Activated CD4-positive, alpha-beta T cell treated with anti-CD3 and anti-CD28 coated beads, Interleukin-2, amount 10 ng/mL, durations not matched to agents 24 days and 14 days (primary cell): ENCODE measurements at regions not wholly inside any gene's neighbourhood (a gene's known extent, or its start where the extent isn't known, plus 50 kb on each side); places are given as distances from the start of the nearest gene placed in this dataset.

ENCODE experiments used
- DNase-seq: peaks from one replicate; pipeline ENCODE4 v3.0.0; 2022
- H3K27ac Mint-ChIP-seq: one replicate; pipeline ENCODE4 v1.8.0; 2022; ENCODE audit warnings: mild to moderate bottlenecking, mixed read lengths
- H3K27me3 Mint-ChIP-seq: one replicate; pipeline ENCODE4 v1.8.0; 2022; ENCODE audit warnings: mixed read lengths
- H3K36me3 Mint-ChIP-seq: one replicate; pipeline ENCODE4 v1.8.0; 2022; ENCODE audit warnings: low read depth, mild to moderate bottlenecking, mixed read lengths
- H3K4me1 Mint-ChIP-seq: one replicate; pipeline ENCODE4 v1.8.0; 2021; ENCODE audit warnings: mixed read lengths
- H3K4me3 Mint-ChIP-seq: one replicate; pipeline ENCODE4 v1.8.0; 2022; ENCODE audit warnings: mild to moderate bottlenecking, moderate library complexity, mixed read lengths
- H3K9me3 Mint-ChIP-seq: one replicate; pipeline ENCODE4 v1.8.0; 2021; ENCODE audit warnings: mixed read lengths
- intact Hi-C: fragments of 100-400 bp; cut with micrococcal nuclease; formaldehyde crosslinking; loops from one replicate; pipeline ENCODE4 v1.15.1; 2023

GRCh38 chr17:71709946-71710345, 410.9 kb upstream of the SOX9 start:
- no peak for DNase-seq
- Mint-ChIP-seq H3K4me1 (no peaks in the 10 kb centered on the region), H3K36me3 (no peaks in the 10 kb centered on the region), H3K4me3 (no peak overlapping the region), H3K9me3 (peaks cover 3% of the 10 kb centered on the region), H3K27me3 (no peaks in the 10 kb centered on the region), H3K27ac (no peak overlapping the region)
- intact Hi-C loops, result no loop called here

DNA sequence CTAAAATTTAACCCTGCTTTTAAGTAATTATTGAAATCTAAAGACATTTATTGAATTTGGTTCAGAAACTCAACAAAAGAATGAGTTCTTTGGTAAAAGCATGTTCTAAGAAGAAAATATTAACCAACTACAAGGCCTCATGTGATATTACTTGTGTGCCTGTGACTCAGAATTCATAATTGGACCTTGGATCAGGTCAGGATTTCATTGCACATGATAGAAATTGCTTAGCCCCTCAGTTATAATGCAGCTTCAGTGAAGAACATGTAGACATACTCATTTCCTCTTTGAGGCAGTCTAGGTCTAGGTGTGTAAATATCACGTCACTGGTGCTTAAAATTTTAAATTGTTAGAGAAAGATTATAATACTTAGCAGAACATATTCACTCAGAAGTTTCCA, 410.0 kb upstream of the SOX9 start:
- no peaks in the 10 kb centered on the region for H3K36me3 Mint-ChIP-seq
- no peaks in the 10 kb centered on the region for H3K27me3 Mint-ChIP-seq
- no peak overlapping the region for H3K4me3 Mint-ChIP-seq
- H3K27ac Mint-ChIP-seq, result no peak overlapping the region
- intact Hi-C loops, result no loop called here
- H3K9me3 Mint-ChIP-seq, result peaks cover 3% of the 10 kb centered on the region
- DNase-seq, result no peak
- H3K4me1 Mint-ChIP-seq, result no peaks in the 10 kb centered on the region

DNA sequence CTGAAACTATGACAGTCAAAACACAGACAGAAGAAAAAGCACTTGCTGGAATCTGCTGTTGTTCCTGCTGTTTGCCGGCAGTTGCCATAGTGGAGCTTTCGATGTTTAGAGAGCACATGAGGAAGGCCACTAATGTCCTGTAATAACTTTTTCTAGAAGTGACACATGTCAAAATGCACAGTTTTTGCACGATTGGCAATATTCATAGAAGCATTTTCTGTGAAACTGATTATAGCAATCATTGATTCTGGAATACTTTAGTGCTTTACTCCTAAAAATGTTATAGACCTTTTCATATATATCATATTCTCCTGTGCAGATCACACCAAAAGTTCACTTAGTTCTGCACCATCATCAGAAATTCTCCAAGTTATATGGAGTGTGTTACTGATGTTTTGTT, 407.0 kb upstream of the SOX9 start:
- Mint-ChIP-seq H3K4me1 (no peaks in the 10 kb centered on the region), H3K27me3 (no peaks in the 10 kb centered on the region), H3K36me3 (no peaks in the 10 kb centered on the region), H3K9me3 (no peaks in the 10 kb centered on the region), H3K27ac (no peak overlapping the region), H3K4me3 (no peak overlapping the region)
- intact Hi-C loops, result no loop called here
- no peak for DNase-seq

GRCh38 chr17:71724339-71724738, 396.5 kb upstream of the SOX9 start:
- no peaks in the 10 kb centered on the region for H3K36me3 Mint-ChIP-seq
- intact Hi-C loops, result no loop called here
- no peak for DNase-seq

DNA sequence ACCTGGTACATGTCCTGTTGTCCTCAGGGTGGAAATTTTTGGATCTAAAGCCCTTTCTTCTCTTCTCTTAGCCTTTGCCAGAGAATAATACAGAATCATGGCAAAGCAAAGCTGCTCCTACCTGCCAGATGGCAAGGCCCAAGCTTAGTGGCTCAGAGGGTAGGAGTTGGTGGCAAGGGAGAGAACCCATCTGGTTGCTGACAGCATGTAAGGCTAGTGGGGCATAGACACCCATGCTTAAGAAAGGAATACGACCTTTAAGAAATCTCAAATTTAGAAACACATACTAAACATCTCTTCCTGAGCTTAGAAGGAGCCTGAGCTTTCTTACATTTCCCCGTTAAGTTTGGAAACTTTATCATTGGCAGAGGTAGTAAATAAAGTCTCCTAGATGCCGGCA, 395.0 kb upstream of the SOX9 start:
- Mint-ChIP-seq H3K9me3 (no peaks in the 10 kb centered on the region), H3K36me3 (no peaks in the 10 kb centered on the region), H3K27ac (no peak overlapping the region), H3K4me1 (no peaks in the 10 kb centered on the region), H3K4me3 (no peak overlapping the region), H3K27me3 (no peaks in the 10 kb centered on the region)
- intact Hi-C loops, result no loop called here
- no peak for DNase-seq

More at GRCh38 chr17:71724339-71724738, 396.5 kb upstream of the SOX9 start:
- Mint-ChIP-seq H3K27ac (no peak overlapping the region), H3K9me3 (no peaks in the 10 kb centered on the region), H3K27me3 (no peaks in the 10 kb centered on the region), H3K4me1 (no peaks in the 10 kb centered on the region), H3K4me3 (no peak overlapping the region)

GRCh38 chr17:71726341-71726740, 394.5 kb upstream of the SOX9 start:
- Mint-ChIP-seq H3K27ac (no peak overlapping the region), H3K9me3 (no peaks in the 10 kb centered on the region)
- intact Hi-C loops, result no loop called here

GRCh38 chr17:71727292-71727691, 393.5 kb upstream of the SOX9 start:
- intact Hi-C loops, result no loop called here
- Mint-ChIP-seq H3K4me1 (no peaks in the 10 kb centered on the region), H3K36me3 (no peaks in the 10 kb centered on the region)

More at GRCh38 chr17:71726341-71726740, 394.5 kb upstream of the SOX9 start:
- DNase-seq, result no peak
- Mint-ChIP-seq H3K27me3 (no peaks in the 10 kb centered on the region), H3K36me3 (no peaks in the 10 kb centered on the region), H3K4me1 (no peaks in the 10 kb centered on the region), H3K4me3 (no peak overlapping the region)

DNA sequence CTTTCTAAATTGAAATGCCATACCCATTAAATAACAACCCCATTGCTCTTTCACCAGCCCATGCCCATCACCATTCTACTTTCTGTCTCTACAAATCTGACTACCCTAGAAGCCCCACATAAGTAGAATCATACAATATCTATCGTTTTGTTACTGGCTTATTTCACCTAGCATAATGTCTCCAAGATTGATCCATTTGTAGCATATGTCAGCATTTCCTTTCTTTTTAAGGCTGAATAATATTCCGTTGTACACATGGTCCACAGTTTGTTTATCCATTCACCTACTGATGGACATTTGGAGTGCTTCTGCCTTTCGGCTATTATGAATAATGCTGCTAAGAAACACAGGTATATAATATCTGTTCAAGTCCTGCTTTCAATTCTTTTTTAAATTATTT, 393.1 kb upstream of the SOX9 start:
- H3K27ac Mint-ChIP-seq, result no peak overlapping the region
- no peak for DNase-seq
- no peak overlapping the region for H3K4me3 Mint-ChIP-seq
- no peaks in the 10 kb centered on the region for H3K36me3 Mint-ChIP-seq
- H3K27me3 Mint-ChIP-seq, result no peaks in the 10 kb centered on the region
- no peaks in the 10 kb centered on the region for H3K9me3 Mint-ChIP-seq
- no peaks in the 10 kb centered on the region for H3K4me1 Mint-ChIP-seq
- intact Hi-C loops, result no loop called here

More at GRCh38 chr17:71727292-71727691, 393.5 kb upstream of the SOX9 start:
- no peak for DNase-seq
- no peaks in the 10 kb centered on the region for H3K9me3 Mint-ChIP-seq
- no peak overlapping the region for H3K27ac Mint-ChIP-seq
- H3K27me3 Mint-ChIP-seq, result no peaks in the 10 kb centered on the region
- no peak overlapping the region for H3K4me3 Mint-ChIP-seq

GRCh38 chr17:71730871-71731270, 389.9 kb upstream of the SOX9 start:
- H3K36me3 Mint-ChIP-seq, result no peaks in the 10 kb centered on the region
- no peak for DNase-seq
- H3K9me3 Mint-ChIP-seq, result no peaks in the 10 kb centered on the region
- H3K27me3 Mint-ChIP-seq, result no peaks in the 10 kb centered on the region
- H3K4me1 Mint-ChIP-seq, result no peaks in the 10 kb centered on the region
- intact Hi-C loops, result no loop called here
- no peak overlapping the region for H3K27ac Mint-ChIP-seq
- H3K4me3 Mint-ChIP-seq, result no peak overlapping the region

GRCh38 chr17:71735893-71736292, 384.9 kb upstream of the SOX9 start:
- H3K27me3 Mint-ChIP-seq, result no peaks in the 10 kb centered on the region
- no peaks in the 10 kb centered on the region for H3K9me3 Mint-ChIP-seq
- no peaks in the 10 kb centered on the region for H3K4me1 Mint-ChIP-seq
- H3K36me3 Mint-ChIP-seq, result no peaks in the 10 kb centered on the region
- no peak overlapping the region for H3K27ac Mint-ChIP-seq
- H3K4me3 Mint-ChIP-seq, result no peak overlapping the region
- no peak for DNase-seq
- intact Hi-C loops, result no loop called here

GRCh38 chr17:71740866-71741265, 380.0 kb upstream of the SOX9 start:
- intact Hi-C loops, result no loop called here
- no peak overlapping the region for H3K27ac Mint-ChIP-seq
- no peak overlapping the region for H3K4me3 Mint-ChIP-seq
- no peak for DNase-seq
- no peaks in the 10 kb centered on the region for H3K4me1 Mint-ChIP-seq
- H3K27me3 Mint-ChIP-seq, result no peaks in the 10 kb centered on the region
- no peaks in the 10 kb centered on the region for H3K36me3 Mint-ChIP-seq
- no peaks in the 10 kb centered on the region for H3K9me3 Mint-ChIP-seq

DNA sequence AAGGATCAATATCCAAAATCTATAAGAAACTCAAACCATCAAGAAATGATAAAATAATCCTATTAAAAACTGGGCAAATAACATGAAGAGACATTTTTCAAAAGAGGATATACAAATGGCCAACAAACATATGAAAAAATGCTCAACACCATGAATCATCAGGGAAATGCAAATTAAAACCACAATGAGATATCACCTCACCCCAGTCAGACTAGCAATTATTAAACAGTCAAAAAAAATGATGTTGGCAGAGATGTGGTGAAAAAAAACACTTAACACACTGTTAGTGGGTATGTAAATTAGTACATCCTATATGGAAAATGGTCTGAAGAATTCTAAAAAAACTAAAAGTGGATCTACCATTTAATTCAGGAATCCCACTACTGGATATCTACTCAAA, 379.0 kb upstream of the SOX9 start:
- intact Hi-C loops, result no loop called here
- no peaks in the 10 kb centered on the region for H3K4me1 Mint-ChIP-seq
- no peak for DNase-seq
- H3K9me3 Mint-ChIP-seq, result no peaks in the 10 kb centered on the region
- H3K36me3 Mint-ChIP-seq, result no peaks in the 10 kb centered on the region
- H3K27me3 Mint-ChIP-seq, result no peaks in the 10 kb centered on the region
- H3K27ac Mint-ChIP-seq, result no peak overlapping the region
- no peak overlapping the region for H3K4me3 Mint-ChIP-seq

DNA sequence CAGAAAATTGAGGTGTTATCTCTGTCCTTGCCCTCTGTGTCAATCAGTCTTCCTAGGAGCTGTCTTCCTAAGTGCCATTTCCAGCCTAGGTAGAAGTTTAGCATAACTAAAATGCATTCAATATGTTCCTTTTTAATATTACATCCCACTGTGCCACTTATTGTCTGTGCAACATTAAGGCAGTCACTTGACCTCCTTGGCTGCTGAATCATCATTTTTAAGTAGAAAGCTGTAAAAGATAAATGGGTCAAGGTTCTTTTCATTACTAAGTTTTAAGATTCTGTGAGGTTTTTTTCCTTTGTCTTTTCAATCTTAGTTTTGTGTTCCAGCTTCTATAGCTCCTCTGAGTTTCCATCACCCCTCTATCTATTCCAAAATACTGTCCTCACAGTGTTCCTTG, 371.9 kb upstream of the SOX9 start:
- Mint-ChIP-seq H3K36me3 (no peaks in the 10 kb centered on the region), H3K27me3 (no peaks in the 10 kb centered on the region), H3K4me1 (no peaks in the 10 kb centered on the region), H3K4me3 (no peak overlapping the region), H3K27ac (no peak overlapping the region), H3K9me3 (no peaks in the 10 kb centered on the region)
- intact Hi-C loops, result no loop called here
- no peak for DNase-seq

GRCh38 chr17:71753070-71753469, 367.8 kb upstream of the SOX9 start:
- H3K4me3 Mint-ChIP-seq, result no peak overlapping the region
- no peaks in the 10 kb centered on the region for H3K9me3 Mint-ChIP-seq
- H3K27me3 Mint-ChIP-seq, result no peaks in the 10 kb centered on the region
- H3K36me3 Mint-ChIP-seq, result no peaks in the 10 kb centered on the region
- no peak for DNase-seq
- intact Hi-C loops, result no loop called here
- H3K4me1 Mint-ChIP-seq, result no peaks in the 10 kb centered on the region
- no peak overlapping the region for H3K27ac Mint-ChIP-seq

GRCh38 chr17:71757156-71757555, 363.7 kb upstream of the SOX9 start:
- intact Hi-C loops, result no loop called here
- no peaks in the 10 kb centered on the region for H3K4me1 Mint-ChIP-seq
- H3K27ac Mint-ChIP-seq, result no peak overlapping the region
- H3K4me3 Mint-ChIP-seq, result no peak overlapping the region
- H3K27me3 Mint-ChIP-seq, result no peaks in the 10 kb centered on the region
- no peak for DNase-seq
- H3K36me3 Mint-ChIP-seq, result no peaks in the 10 kb centered on the region
- no peaks in the 10 kb centered on the region for H3K9me3 Mint-ChIP-seq
